Liver (tissue), 8 donors: ENCODE measurements at regions not wholly inside any gene's neighbourhood (a gene's known extent, or its start where the extent isn't known, plus 50 kb on each side); places are given as distances from the start of the nearest gene placed in this dataset.

ENCODE experiments used
- DNase-seq: peaks from one replicate; pipeline ENCODE4 v3.0.0-alpha.2; 2017; ENCODE audit warnings: low spot score
- H3K27ac ChIP-seq, 2 donors: one replicate each; pipeline ENCODE4 v1.7.0; 2013; ENCODE audit warnings: inconsistent platforms in 2 of 2, low read length in 2 of 2, control low read depth in 1 of 2, low read depth in 1 of 2, mild to moderate bottlenecking in 1 of 2
- H3K27me3 ChIP-seq, 4 donors: one replicate each; pipeline versions ENCODE4 v1.6.1 to v1.7.0; 2013; ENCODE audit warnings: low read length in 3 of 4, inconsistent platforms in 1 of 4, mild to moderate bottlenecking in 1 of 4, moderate library complexity in 1 of 4; ENCODE audit not compliant: control insufficient read depth in 4 of 4, insufficient read depth in 4 of 4
- H3K36me3 ChIP-seq, 4 donors: one replicate each; pipeline versions ENCODE4 v1.6.1 to v1.7.0; 2013; ENCODE audit warnings: low read length in 3 of 4, mild to moderate bottlenecking in 3 of 4, low read depth in 1 of 4, moderate library complexity in 1 of 4; ENCODE audit not compliant: control insufficient read depth in 4 of 4, insufficient read depth in 3 of 4
- H3K4me1 ChIP-seq, 4 donors: one replicate each; pipeline versions ENCODE4 v1.6.1 to v1.7.0; 2013; ENCODE audit warnings: low read length in 3 of 4, mild to moderate bottlenecking in 3 of 4, moderate library complexity in 1 of 4; ENCODE audit not compliant: control insufficient read depth in 4 of 4, insufficient read depth in 4 of 4
- H3K4me3 ChIP-seq, 3 donors: one replicate each; pipeline versions ENCODE4 v1.6.1 to v1.7.0; 2013; ENCODE audit warnings: low read length in 3 of 3, control low read depth in 1 of 3, low read depth in 1 of 3, mild to moderate bottlenecking in 1 of 3
- H3K9ac ChIP-seq, 2 donors: one replicate each; pipeline ENCODE4 v1.7.0; 2013; ENCODE audit warnings: low read length in 2 of 2, mild to moderate bottlenecking in 2 of 2, moderate library complexity in 2 of 2, control low read depth in 1 of 2, low read depth in 1 of 2
- H3K9me3 ChIP-seq, 4 donors: one replicate each; pipeline versions ENCODE4 v1.6.1 to v1.7.0; 2013; ENCODE audit warnings: low read length in 3 of 4; ENCODE audit not compliant: control insufficient read depth in 4 of 4
- EGR1 ChIP-seq, 2 donors: IDR thresholded peaks; 2 replicates each; pipeline ENCODE4 v1.6.1; 2016 to 2018; ENCODE audit warnings: antibody characterized with exemption in 2 of 2, low read depth in 2 of 2
- FOXA1 ChIP-seq: IDR thresholded peaks from 2 replicates; pipeline ENCODE4 v1.6.1; 2016; ENCODE audit warnings: antibody characterized with exemption
- FOXA2 ChIP-seq: IDR thresholded peaks from 2 replicates; pipeline ENCODE4 v1.6.1; 2016; ENCODE audit warnings: antibody characterized with exemption
- GABPA ChIP-seq, 2 donors: IDR thresholded peaks in 1 of 2; conservative IDR thresholded peaks in 1 of 2; 2 replicates each; pipeline ENCODE4 v1.6.1; 2016; ENCODE audit warnings: antibody characterized with exemption in 2 of 2, mild to moderate bottlenecking in 1 of 2, moderate library complexity in 1 of 2
- HNF4A ChIP-seq, 2 donors: conservative IDR thresholded peaks; 2 replicates each; pipeline ENCODE4 v1.6.1; 2016; ENCODE audit warnings: antibody characterized with exemption in 2 of 2, mild to moderate bottlenecking in 2 of 2
- HNF4G ChIP-seq: IDR thresholded peaks from 2 replicates; pipeline ENCODE4 v1.6.1; 2016; ENCODE audit warnings: antibody characterized with exemption
- JUND ChIP-seq, 2 donors: IDR thresholded peaks; 2 replicates each; pipeline ENCODE4 v1.6.1; 2016; ENCODE audit warnings: antibody characterized with exemption in 2 of 2
- MAX ChIP-seq: IDR thresholded peaks from 2 replicates; pipeline ENCODE4 v1.6.1; 2016; ENCODE audit warnings: antibody characterized with exemption
- NR2F2 ChIP-seq: IDR thresholded peaks from 2 replicates; pipeline ENCODE4 v1.6.1; 2016; ENCODE audit warnings: antibody characterized with exemption
- RAD21 ChIP-seq, 2 donors: IDR thresholded peaks; 2 replicates each; pipeline ENCODE4 v1.6.1; 2016; ENCODE audit warnings: antibody characterized with exemption in 2 of 2, mild to moderate bottlenecking in 2 of 2
- RXRA ChIP-seq, 2 donors: IDR thresholded peaks; 2 replicates each; pipeline ENCODE4 v1.6.1; 2017 to 2018; ENCODE audit warnings: antibody characterized with exemption in 2 of 2, mild to moderate bottlenecking in 1 of 2
- SP1 ChIP-seq: IDR thresholded peaks from 2 replicates; pipeline ENCODE4 v1.6.1; 2018; ENCODE audit warnings: antibody characterized with exemption, mild to moderate bottlenecking
- TAF1 ChIP-seq: conservative IDR thresholded peaks from 2 replicates; pipeline ENCODE4 v1.6.1; 2016; ENCODE audit warnings: antibody characterized with exemption, mild to moderate bottlenecking
- YY1 ChIP-seq: IDR thresholded peaks from 2 replicates; pipeline ENCODE4 v1.6.1; 2016; ENCODE audit warnings: antibody characterized with exemption, mild to moderate bottlenecking
- ZBTB33 ChIP-seq: IDR thresholded peaks from 2 replicates; pipeline ENCODE4 v1.6.1; 2016; ENCODE audit warnings: antibody characterized with exemption
- WGBS: extraction: QIAGEN DNeasy Blood & Tissue Kit; methylation state at CpG from one replicate; pipeline ENCODE4 v1.1.7; 2013; 5-methylcytosine and 5-hydroxymethylcytosine counted together
- TF ChIP-seq, protein P1 (sequence below): IDR thresholded peaks from 2 replicates; pipeline ENCODE4 v1.6.1; 2016; ENCODE audit warnings: antibody characterized with exemption
- TF ChIP-seq, protein P2 (sequence below): IDR thresholded peaks from 2 replicates; pipeline ENCODE4 v1.6.1; 2016; ENCODE audit warnings: antibody characterized with exemption, mild to moderate bottlenecking
- TF ChIP-seq, protein P3 (sequence below): fragments of 150-350 bp; IDR thresholded peaks from 2 replicates; pipeline ENCODE4 v1.5.1; 2017; ENCODE audit warnings: improper control_type of control experiment, low read depth, low read length; ENCODE audit not compliant: missing input control
- donor health status: healthy.
- donor health status: healthy.
- donor health status: healthy.
- donor health status: healthy.
- donor health status: healthy.

GRCh38 chr16:66293932-66294331 is 72.6 kb upstream of the CDH5 start:
- Histone ChIP-seq H3K4me3 (no peak overlapping the region), H3K27me3 (no peaks in the 10 kb centered on the region), H3K9ac (no peak overlapping the region), H3K4me1 (no peaks in the 10 kb centered on the region), H3K36me3 (no peaks in the 10 kb centered on the region), H3K9me3 (no peaks in the 10 kb centered on the region), H3K27ac (no peak overlapping the region)
- WGBS, result 45% methylated on average over 7 of the region's 7 CpGs
- DNase-seq, result peak; percentile 19
- TF ChIP-seq GABPA (IDR thresholded peaks at IDR 0.05 in 1 of 2, conservative IDR thresholded peaks at IDR 0.05 in 1 of 2) (no peak), SP1 (no peak), ZBTB33 (no peak), EGR1 (IDR thresholded peaks at IDR 0.05; ENCODE audit: low read depth in 2 of 2) (no peak), HNF4G (no peak), NR2F2 (no peak), HNF4A (conservative IDR thresholded peaks at IDR 0.05) (no peak), YY1 (no peak), TAF1 (no peak), JUND (IDR thresholded peaks at IDR 0.05) (no peak), RAD21 (IDR thresholded peaks at IDR 0.05) (no peak), FOXA2 (no peak), MAX (no peak), FOXA1 (no peak), RXRA (IDR thresholded peaks at IDR 0.05) (no peak)
- TF ChIP-seq, protein P1, sequence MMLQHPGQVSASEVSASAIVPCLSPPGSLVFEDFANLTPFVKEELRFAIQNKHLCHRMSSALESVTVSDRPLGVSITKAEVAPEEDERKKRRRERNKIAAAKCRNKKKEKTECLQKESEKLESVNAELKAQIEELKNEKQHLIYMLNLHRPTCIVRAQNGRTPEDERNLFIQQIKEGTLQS, result no peak
- TF ChIP-seq, protein P2, sequence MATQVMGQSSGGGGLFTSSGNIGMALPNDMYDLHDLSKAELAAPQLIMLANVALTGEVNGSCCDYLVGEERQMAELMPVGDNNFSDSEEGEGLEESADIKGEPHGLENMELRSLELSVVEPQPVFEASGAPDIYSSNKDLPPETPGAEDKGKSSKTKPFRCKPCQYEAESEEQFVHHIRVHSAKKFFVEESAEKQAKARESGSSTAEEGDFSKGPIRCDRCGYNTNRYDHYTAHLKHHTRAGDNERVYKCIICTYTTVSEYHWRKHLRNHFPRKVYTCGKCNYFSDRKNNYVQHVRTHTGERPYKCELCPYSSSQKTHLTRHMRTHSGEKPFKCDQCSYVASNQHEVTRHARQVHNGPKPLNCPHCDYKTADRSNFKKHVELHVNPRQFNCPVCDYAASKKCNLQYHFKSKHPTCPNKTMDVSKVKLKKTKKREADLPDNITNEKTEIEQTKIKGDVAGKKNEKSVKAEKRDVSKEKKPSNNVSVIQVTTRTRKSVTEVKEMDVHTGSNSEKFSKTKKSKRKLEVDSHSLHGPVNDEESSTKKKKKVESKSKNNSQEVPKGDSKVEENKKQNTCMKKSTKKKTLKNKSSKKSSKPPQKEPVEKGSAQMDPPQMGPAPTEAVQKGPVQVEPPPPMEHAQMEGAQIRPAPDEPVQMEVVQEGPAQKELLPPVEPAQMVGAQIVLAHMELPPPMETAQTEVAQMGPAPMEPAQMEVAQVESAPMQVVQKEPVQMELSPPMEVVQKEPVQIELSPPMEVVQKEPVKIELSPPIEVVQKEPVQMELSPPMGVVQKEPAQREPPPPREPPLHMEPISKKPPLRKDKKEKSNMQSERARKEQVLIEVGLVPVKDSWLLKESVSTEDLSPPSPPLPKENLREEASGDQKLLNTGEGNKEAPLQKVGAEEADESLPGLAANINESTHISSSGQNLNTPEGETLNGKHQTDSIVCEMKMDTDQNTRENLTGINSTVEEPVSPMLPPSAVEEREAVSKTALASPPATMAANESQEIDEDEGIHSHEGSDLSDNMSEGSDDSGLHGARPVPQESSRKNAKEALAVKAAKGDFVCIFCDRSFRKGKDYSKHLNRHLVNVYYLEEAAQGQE, result no peak
- TF ChIP-seq, protein P3, sequence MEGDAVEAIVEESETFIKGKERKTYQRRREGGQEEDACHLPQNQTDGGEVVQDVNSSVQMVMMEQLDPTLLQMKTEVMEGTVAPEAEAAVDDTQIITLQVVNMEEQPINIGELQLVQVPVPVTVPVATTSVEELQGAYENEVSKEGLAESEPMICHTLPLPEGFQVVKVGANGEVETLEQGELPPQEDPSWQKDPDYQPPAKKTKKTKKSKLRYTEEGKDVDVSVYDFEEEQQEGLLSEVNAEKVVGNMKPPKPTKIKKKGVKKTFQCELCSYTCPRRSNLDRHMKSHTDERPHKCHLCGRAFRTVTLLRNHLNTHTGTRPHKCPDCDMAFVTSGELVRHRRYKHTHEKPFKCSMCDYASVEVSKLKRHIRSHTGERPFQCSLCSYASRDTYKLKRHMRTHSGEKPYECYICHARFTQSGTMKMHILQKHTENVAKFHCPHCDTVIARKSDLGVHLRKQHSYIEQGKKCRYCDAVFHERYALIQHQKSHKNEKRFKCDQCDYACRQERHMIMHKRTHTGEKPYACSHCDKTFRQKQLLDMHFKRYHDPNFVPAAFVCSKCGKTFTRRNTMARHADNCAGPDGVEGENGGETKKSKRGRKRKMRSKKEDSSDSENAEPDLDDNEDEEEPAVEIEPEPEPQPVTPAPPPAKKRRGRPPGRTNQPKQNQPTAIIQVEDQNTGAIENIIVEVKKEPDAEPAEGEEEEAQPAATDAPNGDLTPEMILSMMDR, result no peak
